ENCODE measurements at regions not wholly inside any gene's neighbourhood (a gene's known extent, or its start where the extent isn't known, plus 50 kb on each side); places are given as distances from the start of the nearest gene placed in this dataset.

GRCh38 chr14:53807108-53807507 lies 149.5 kb downstream of the BMP4 start:
- no peaks in the 10 kb centered on the region; the same call in 1 of the 2 replicates for H3K27me3 Mint-ChIP-seq (ENCODE audit: low read depth)
- no peak for DNase-seq
- no peak overlapping the region for H4K91ac ChIP-seq (ENCODE audit: insufficient read length, low read depth, low read length)
- no peaks in the 10 kb centered on the region for H3K4me1 Mint-ChIP-seq
- H4K5ac ChIP-seq (ENCODE audit: insufficient read length, low read depth, low read length): no peak overlapping the region
- no peak overlapping the region for H3K4ac ChIP-seq (ENCODE audit: low read depth, low read length)
- H4K8ac ChIP-seq (replicated peaks; ENCODE audit: insufficient read length, low read depth, low read length): no peak overlapping the region
- WGBS (ENCODE audit: extremely low coverage, insufficient read length, low lambda C conversion rate): no CpG with 5 or more reads among the region's 2 CpGs
- no peak overlapping the region for H3K4me3 Mint-ChIP-seq
- H3K4me1 ChIP-seq (ENCODE audit: insufficient read depth, low read length): no peaks in the 10 kb centered on the region
- H3K27ac ChIP-seq (ENCODE audit: insufficient read length, low read depth, low read length): no peak overlapping the region
- TF ChIP-seq, protein P1, sequence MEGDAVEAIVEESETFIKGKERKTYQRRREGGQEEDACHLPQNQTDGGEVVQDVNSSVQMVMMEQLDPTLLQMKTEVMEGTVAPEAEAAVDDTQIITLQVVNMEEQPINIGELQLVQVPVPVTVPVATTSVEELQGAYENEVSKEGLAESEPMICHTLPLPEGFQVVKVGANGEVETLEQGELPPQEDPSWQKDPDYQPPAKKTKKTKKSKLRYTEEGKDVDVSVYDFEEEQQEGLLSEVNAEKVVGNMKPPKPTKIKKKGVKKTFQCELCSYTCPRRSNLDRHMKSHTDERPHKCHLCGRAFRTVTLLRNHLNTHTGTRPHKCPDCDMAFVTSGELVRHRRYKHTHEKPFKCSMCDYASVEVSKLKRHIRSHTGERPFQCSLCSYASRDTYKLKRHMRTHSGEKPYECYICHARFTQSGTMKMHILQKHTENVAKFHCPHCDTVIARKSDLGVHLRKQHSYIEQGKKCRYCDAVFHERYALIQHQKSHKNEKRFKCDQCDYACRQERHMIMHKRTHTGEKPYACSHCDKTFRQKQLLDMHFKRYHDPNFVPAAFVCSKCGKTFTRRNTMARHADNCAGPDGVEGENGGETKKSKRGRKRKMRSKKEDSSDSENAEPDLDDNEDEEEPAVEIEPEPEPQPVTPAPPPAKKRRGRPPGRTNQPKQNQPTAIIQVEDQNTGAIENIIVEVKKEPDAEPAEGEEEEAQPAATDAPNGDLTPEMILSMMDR (conservative IDR thresholded peaks at IDR 0.05): no peak
- no peak overlapping the region for H3K56ac ChIP-seq (ENCODE audit: insufficient read length, low read depth, low read length)
- H3K23me2 ChIP-seq (ENCODE audit: insufficient read length, low read depth, low read length, poor library complexity, severe bottlenecking): no peaks in the 10 kb centered on the region
- no peak overlapping the region for H2BK20ac ChIP-seq (ENCODE audit: low read depth, low read length, poor library complexity, severe bottlenecking)
- H3K79me1 ChIP-seq (ENCODE audit: insufficient read depth, low read depth, low read length, poor library complexity, severe bottlenecking): no peaks in the 10 kb centered on the region
- no peaks in the 10 kb centered on the region for H3K27me3 ChIP-seq (ENCODE audit: insufficient read depth, low read length)
- no peak overlapping the region for H3K23ac ChIP-seq (ENCODE audit: insufficient read length, low read depth, low read length)
- no peak overlapping the region for H2BK5ac ChIP-seq (ENCODE audit: insufficient read length, low read length)
- no peak overlapping the region for H2AK5ac ChIP-seq (ENCODE audit: insufficient read length, low read length)
- H3K14ac ChIP-seq (ENCODE audit: insufficient read depth, low read length): no peak overlapping the region
- H3T11ph ChIP-seq (ENCODE audit: low read length): no peak overlapping the region
- H2AFZ ChIP-seq (ENCODE audit: low read length): no peak overlapping the region
- H2BK120ac ChIP-seq (ENCODE audit: low read depth, low read length, poor library complexity, severe bottlenecking): no peak overlapping the region
- H3K4me2 ChIP-seq (ENCODE audit: insufficient read depth, insufficient read length, low read length): no peak overlapping the region
- no peaks in the 10 kb centered on the region for H3K9me3 ChIP-seq (ENCODE audit: control insufficient read depth, low read depth, low read length)
- no peak overlapping the region for H2BK15ac ChIP-seq (ENCODE audit: low read depth, low read length)
- H3K27ac Mint-ChIP-seq: no peak overlapping the region
- no peaks in the 10 kb centered on the region for H4K20me1 ChIP-seq (ENCODE audit: control insufficient read depth, insufficient read depth, insufficient read length)
- H3K18ac ChIP-seq (ENCODE audit: insufficient read length, low read depth, low read length): no peak overlapping the region
- H2BK12ac ChIP-seq (ENCODE audit: insufficient read length, low read depth, low read length): no peak overlapping the region
- no peak overlapping the region for H3K9ac ChIP-seq (ENCODE audit: extremely low read depth, insufficient read length, low read length)
- peaks cover 3 to 5% of the 10 kb centered on the region in 2 experiments; a peak in 2 of 5 replicates for H3K9me3 Mint-ChIP-seq
- peaks cover 0 to 2% (median 0%) of the 10 kb centered on the region in 3 experiments; a peak in 1 of 7 replicates for H3K36me3 Mint-ChIP-seq (ENCODE audit: insufficient read depth in 1 of 3, low read depth in 3 of 3)
- no peaks in the 10 kb centered on the region for H3K79me2 ChIP-seq (ENCODE audit: insufficient read depth, low read length)
